H1 (cell line): ENCODE measurements at regions not wholly inside any gene's neighbourhood (a gene's known extent, or its start where the extent isn't known, plus 50 kb on each side); places are given as distances from the start of the nearest gene placed in this dataset.
"Not testable (repeated sequence)": the region's sequence is repeated elsewhere in the genome, so short reads cannot be mapped to it uniquely, and the experiment has no call there.

Experiments
- ATF3 ChIP-seq: IDR thresholded peaks from 2 replicates; pipeline ENCODE4 v1.6.1; 2011; ENCODE audit warnings: low read depth, mild to moderate bottlenecking, low read length; ENCODE audit not compliant: insufficient read depth
- CTCF ChIP-seq, 3 experiments: IDR thresholded peaks; 1 replicate in 2 of 3; 2 replicates in 1 of 3; pipeline versions ENCODE4 v1.5.1 to v1.6.1; 2011; ENCODE audit warnings: low read length in 3 of 3, mild to moderate bottlenecking in 3 of 3, inconsistent platforms in 2 of 3, low read depth in 1 of 3, moderate library complexity in 1 of 3; ENCODE audit not compliant: insufficient read depth in 1 of 3; ENCODE audit errors: control extremely low read depth in 1 of 3
- POLR2A ChIP-seq, 2 experiments: IDR thresholded peaks; 1 replicate in 1 of 2; 2 replicates in 1 of 2; pipeline ENCODE4 v1.6.1; 2011; ENCODE audit warnings: low read depth in 2 of 2, low read length in 2 of 2, mild to moderate bottlenecking in 2 of 2; ENCODE audit errors: control extremely low read depth in 1 of 2
- POLR2AphosphoS5 ChIP-seq: IDR thresholded peaks from 2 replicates; pipeline ENCODE4 v1.6.1; 2011; ENCODE audit warnings: low read depth, low read length
- SUZ12 ChIP-seq: fragments of 200-600 bp; sonication (generic); IDR thresholded peaks from 2 replicates; pipeline ENCODE4 v1.6.1; 2012; ENCODE audit warnings: mild to moderate bottlenecking, inconsistent platforms, low read length, moderate library complexity, mixed read lengths

GRCh38 chr9:12333966-12334365 is 359.2 kb upstream of the TYRP1 start:
- not testable (repeated sequence) for TF ChIP-seq POLR2A (IDR thresholded peaks at IDR 0.05; ENCODE audit: control extremely low read depth in 1 of 2, low read depth in 2 of 2, low read length in 2 of 2); CTCF (IDR thresholded peaks at IDR 0.05; ENCODE audit: control extremely low read depth in 1 of 3, insufficient read depth in 1 of 3, low read depth in 1 of 3, low read length in 3 of 3); ATF3; SUZ12; POLR2AphosphoS5
